Left ventricle myocardium superior (tissue), 1 donor: ENCODE measurements at regions not wholly inside any gene's neighbourhood (a gene's known extent, or its start where the extent isn't known, plus 50 kb on each side); places are given as distances from the start of the nearest gene placed in this dataset.
"Not testable (repeated sequence)": the region's sequence is repeated elsewhere in the genome, so short reads cannot be mapped to it uniquely, and the experiment has no call there.

Experiments used
- ATAC-seq: fragments of 200-7000 bp; cut with Tn5 transposase; one replicate; pipeline ENCODE4 v1.9.1; 2020; ENCODE audit warnings: mild to moderate bottlenecking, moderate library complexity
- DNase-seq: peaks from one replicate; pipeline ENCODE4 v3.0.0-alpha.2; 2020
- intact Hi-C: fragments of 100-400 bp; cut with micrococcal nuclease; formaldehyde crosslinking; loops from one replicate; pipeline ENCODE4 v1.11.0; 2022
- donor health status: DM: no; HTN: yes; CAD: no; lungs with severe emphysema.

DNA sequence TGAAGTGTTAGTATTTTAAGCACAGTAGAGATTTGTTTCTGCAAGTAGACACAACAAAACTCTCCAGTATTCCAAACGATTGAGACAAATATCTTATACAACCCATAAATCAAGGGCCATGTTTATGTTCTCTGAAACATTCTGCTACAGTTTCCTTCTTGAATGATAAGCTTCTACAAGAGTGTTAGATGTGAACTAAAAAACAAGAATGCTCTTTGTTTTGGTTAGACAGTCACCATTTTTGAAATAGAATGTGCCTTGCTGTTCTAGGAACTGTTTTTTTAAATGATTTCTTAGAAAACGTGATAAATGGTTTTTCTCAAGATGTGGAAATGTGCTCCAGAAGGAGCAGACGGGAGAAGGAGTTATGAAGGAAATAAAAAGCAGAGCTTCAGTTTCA lies 1656.3 kb upstream of the FLRT2 start:
- ATAC-seq, result no peak
- intact Hi-C loops, result no loop called here

DNA sequence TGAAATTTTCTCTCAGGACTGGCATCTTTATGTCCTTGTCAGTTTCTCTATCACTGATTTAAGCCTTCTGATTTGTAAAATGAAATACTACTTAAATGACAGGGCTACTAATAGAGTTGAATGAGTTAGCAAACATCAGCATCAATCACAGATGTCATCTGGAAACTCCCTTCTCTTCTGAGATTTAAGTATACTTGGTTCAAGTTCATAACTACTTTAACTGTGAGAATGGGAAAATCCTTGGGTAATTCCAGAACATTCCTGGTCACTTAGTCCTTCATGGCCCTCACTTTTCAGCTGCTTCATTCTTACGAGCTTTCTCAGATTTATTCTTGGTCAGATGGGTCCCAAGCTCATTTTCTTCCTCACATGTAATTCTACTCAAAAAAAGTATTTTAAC lies 1655.3 kb upstream of the FLRT2 start:
- DNase-seq (no peak), ATAC-seq (no peak)
- intact Hi-C loops, result no loop called here

More for the DNA sequence above, 1656.3 kb upstream of the FLRT2 start:
- DNase-seq, result no peak

DNA sequence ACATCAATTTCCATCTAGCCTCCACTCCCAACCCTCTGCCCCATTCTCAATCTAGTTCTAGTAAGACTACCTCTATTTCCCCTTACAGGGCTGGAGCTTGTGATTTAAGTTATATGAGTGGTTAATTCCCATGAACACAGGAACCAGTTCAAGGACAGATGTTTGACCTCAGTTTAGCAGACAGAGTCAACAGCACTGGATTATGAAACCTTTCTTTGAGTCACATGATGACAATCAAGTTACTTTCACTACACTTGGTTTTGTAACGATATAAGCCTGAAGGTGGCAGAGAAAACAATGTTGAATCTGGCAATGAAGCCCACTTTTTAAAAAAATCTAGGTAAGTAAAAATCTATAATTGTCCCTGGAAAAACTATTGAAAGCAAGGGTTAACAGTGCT lies 1646.2 kb upstream of the FLRT2 start:
- intact Hi-C loops, result no loop called here
- DNase-seq, result no peak

DNA sequence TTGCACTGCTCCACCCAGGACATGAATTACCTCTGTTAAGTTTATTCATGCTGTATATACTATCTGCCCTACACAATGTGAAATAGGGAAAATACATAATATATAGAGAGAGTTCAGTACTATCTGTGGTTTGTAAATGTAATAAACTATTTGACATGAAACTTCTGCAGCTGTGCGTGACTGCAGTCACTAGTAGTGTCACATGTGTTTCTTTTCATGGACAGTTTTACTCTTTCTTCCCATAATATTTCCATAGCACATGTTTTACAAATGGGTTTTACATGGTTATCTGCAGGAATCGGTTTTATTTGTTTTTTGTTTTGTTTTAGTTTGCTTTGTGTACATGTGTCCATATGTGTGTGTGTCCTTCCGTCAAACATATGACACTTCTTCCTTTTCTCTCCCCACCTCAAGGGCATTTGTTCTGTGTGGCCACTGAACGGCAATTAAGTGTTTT lies 1644.1 kb upstream of the FLRT2 start:
- intact Hi-C loops, result no loop called here
- DNase-seq, result no peak
- no peak for ATAC-seq

More for the DNA sequence above, 1646.2 kb upstream of the FLRT2 start:
- ATAC-seq, result no peak

DNA sequence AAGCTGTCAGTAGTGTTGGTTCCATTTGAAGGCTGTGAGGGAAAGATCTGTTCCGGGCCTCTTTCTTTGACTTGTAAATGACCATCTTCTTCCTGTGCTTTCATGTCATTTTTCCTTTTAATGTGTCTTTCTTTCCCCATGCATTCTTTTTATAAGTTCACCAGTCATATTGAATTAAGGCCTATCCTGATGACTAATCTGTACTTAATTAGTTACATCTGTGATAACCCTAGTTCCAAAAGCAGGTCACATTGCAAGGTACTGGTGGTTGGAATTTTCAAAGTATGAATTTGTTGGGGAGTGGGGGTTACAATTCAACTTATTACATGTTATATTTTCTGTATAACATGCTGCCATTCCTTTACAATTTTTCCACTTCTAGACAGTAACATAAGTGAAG lies 1642.1 kb upstream of the FLRT2 start:
- intact Hi-C loops, result no loop called here
- ATAC-seq (no peak), DNase-seq (no peak)

DNA sequence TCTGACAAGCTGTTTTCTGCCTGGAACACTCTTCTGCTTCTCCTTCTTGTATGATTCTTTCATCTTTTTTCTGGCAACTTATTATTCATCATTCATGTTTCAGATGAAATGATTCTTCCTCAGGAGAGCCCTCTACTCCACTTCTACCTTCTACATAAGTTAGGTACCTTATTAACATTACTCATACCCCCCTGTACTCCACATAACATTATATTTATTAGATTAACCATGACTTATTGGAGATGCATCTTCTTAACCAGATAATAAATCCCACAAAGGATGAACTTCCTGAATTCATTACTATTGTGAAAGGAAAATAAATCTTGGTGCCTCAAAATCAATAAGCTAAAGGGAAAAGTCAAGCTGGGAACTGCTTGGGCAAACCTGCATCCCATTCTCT lies 1636.5 kb upstream of the FLRT2 start:
- no peak for DNase-seq
- intact Hi-C loops, result no loop called here
- ATAC-seq, result no peak

DNA sequence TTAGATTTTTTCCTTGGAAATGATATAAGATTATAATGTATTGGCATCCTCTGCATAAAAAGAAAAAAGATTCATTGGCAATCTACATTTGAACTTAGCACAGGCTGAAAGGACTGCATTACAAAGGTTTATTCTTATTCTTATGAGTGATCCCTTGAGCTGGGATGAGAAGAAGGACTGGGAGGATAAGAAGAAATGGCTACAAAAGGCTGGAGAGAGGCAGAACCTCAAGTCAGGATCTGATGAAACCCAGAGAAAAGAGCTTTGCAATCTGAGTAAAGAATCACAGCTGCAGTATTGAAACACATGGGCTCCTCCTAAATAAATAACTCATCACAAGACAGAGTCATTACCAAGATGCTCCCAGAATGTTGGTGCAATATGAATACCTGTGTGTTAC lies 1635.4 kb upstream of the FLRT2 start:
- intact Hi-C loops, result no loop called here
- DNase-seq (no peak), ATAC-seq (no peak)

DNA sequence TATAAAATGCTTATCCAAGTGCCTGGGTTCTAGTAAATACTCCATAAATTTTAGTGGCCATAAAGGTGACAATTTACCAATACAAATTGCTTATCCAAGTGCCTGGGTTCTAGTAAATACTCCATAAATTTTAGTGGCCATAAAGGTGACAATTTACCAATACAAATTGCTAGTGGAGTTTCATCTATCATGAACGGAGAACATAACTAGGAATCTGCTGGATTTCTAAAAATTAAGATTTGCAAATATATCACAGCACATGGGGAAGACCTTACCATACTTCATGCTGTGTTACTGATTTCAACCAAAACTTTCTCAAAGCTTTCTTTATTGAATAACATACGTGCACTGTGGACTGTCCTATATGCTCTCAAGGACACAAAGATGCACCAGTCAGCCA lies 1631.4 kb upstream of the FLRT2 start:
- ATAC-seq, DNase-seq, intact Hi-C loops: not testable (repeated sequence)

DNA sequence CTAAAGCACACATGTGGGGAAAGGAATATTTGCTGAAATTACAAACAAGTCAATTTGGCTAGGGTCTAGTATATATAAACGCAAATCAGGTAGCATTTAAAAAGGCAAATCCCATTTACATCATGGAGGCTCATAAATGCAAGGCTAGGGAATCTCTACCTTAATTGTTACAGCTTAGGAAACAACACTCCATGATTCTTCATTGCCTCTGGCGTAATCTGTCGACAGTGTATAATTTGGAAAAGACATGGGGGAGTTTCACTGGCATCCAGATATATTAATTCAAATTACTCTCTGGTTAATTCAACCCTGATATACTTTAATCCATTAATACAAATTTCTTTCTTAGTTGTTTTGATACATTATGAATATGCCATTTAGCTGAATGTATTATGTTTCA lies 1630.2 kb upstream of the FLRT2 start:
- ATAC-seq, result no peak
- intact Hi-C loops, result no loop called here
- no peak for DNase-seq

DNA sequence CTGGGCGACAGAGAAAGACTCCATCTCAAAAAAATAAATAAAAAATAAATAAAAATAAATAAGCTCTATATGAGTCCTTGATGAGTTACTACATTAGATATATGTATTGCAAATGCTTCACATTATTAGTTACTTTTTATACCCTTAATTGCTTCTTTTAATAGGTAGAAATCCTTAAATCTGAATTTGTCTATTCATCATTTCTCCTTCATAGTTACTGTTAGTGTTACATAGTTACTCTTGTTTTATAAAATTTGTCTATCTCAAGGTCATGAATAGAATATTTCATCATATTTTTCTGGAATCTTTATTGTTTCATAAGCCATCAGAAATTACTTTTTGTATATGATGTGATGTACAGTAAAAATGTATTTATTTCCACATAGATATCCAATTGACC lies 1624.8 kb upstream of the FLRT2 start:
- no peak for ATAC-seq
- intact Hi-C loops, result no loop called here
- no peak for DNase-seq

DNA sequence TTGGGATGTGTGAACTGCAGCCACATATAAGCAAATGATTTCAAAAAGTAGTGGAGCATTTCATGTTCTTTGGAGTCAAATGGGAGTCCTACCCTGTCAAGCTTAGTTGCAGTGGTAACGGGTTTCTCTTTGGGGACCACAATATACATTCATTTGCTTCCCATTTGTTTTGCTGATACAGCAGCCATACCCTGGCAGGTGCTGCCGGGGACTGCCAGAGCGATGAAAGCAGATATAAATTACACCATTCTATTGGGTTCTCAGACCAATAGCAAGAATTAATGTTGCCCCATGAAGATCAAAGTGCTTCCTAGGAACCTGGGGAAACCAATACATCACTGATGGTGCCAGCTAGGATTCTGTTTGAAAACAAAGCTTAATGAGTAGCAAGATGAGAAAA lies 1621.5 kb upstream of the FLRT2 start:
- intact Hi-C loops, result no loop called here
- no peak for ATAC-seq

DNA sequence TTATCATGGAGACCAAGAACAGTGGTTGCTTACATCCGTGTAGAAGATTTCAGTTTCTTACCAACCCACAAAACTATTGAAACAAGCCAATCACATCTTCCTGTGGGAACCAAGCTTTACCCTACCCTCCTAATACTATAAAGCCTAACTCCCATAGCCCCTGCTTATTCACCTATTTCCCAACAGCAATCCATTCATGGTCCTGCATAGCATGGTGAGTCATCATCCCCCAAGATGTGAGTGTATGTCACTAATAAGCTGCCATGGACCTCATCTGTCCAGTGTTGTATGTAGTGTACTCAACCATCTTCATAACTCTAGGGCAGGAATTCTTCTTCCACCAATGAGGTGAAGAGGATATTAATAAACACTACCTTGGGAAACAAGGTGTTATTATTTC lies 1620.4 kb upstream of the FLRT2 start:
- no peak for ATAC-seq
- DNase-seq, result no peak
- intact Hi-C loops, result no loop called here

More for the DNA sequence above, 1621.5 kb upstream of the FLRT2 start:
- no peak for DNase-seq

DNA sequence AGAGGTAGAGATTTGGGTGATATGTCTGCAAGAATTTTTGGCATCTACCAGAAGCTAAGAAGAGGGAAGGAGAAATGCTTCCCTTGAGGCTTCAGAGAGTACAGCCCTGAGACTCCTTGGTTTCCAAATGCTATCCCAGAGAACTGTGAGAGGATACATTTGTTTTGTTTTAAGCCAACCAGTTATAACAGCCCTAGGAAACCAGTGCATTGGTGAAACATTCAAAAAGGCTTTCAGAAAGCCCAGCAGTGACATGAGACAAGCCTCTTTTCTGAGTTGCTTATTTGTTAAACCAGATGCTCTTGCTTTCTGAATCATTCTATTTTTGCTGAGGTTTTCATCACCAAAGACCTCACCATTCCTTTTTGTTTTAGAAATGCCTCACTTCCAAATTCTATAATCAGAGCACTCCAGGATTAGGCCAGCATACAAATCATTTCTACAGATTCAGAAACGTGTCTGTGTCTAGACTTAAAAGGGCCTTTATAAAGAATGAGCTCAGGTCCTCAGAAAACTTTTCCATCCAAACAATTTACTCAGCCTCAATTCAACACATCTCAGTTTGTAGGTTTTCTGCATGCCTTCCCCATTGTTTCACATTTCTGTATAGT lies 1617.8 kb upstream of the FLRT2 start:
- ATAC-seq (no peak), DNase-seq (no peak)
- intact Hi-C loops, result no loop called here

DNA sequence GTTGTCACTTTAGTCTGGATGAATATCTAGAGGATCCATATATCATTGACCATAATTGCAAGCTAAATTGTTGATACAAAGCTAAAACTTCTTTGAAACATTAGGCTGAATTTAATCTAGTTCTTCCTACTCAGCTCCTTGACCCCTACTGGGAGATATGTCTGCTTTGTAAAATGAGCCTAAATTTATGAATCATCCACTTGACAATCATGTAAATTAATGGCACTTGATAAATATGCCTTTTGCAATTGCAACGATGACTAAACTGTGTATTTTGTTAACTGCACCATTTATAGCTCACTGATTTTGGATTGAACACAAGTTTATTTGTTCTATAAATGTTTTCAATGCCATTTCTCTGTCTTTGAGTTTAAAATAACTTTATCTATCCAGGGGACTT lies 1616.5 kb upstream of the FLRT2 start:
- DNase-seq, result no peak
- intact Hi-C loops, result no loop called here
- ATAC-seq, result no peak

DNA sequence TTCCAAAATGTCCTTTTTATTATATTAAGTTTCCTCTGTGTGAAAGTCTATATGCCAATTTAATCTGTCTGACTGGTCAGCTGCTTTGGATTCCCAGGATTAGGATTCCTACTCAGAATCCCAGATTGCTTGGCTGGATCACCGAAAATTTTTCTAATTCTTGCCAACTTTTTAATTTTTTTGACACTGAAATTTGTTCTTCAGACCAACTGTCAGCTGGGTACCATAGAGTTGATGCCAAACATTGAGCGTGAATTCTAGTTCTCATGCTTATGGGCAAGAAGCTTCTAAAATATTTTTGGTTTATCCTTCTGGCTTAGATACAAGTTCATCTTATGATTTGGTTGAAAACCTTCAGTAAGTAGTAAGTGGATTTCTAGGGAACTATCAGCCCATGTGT lies 1611.4 kb upstream of the FLRT2 start:
- no peak for DNase-seq
- ATAC-seq, result no peak
- intact Hi-C loops, result no loop called here

DNA sequence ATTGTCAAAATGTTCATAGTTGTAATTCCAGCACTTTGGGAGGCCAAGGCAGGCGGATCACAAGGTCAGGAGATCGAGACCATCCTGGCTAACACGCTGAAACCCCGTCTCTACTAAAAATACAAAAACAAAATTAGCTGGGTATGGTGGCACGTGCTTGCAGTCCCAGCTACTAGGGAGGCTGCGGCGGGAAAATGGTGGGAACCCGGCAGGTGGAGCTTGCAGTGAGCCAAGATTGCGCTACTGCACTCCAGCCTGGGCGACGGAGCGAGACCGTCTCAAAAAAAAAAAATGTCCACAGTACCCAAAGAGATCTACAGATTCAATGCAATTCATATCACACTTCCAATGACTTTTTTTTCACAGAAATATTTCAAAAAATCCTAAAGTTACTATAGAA lies 1610.3 kb upstream of the FLRT2 start:
- ATAC-seq, DNase-seq, intact Hi-C loops: not testable (repeated sequence)

DNA sequence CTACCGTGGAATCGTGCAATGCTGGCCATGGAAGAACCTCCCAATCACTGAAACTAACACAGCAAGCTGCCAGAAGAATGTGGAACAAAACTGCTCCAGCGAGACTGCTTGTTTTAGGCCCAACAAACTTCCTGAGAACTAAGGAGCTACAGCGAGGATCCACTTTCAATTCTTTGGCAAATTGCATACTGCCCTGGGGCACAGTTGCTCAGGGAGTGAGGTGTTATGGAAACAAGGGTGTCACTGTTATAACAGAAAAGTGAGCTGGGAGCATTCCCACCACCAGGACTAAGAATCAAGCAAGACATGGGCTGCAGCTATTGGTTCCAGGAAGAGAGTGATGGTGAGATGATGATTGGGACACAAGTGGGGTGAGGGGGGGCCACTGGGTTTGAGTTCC lies 1606.1 kb upstream of the FLRT2 start:
- no peak for DNase-seq

DNA sequence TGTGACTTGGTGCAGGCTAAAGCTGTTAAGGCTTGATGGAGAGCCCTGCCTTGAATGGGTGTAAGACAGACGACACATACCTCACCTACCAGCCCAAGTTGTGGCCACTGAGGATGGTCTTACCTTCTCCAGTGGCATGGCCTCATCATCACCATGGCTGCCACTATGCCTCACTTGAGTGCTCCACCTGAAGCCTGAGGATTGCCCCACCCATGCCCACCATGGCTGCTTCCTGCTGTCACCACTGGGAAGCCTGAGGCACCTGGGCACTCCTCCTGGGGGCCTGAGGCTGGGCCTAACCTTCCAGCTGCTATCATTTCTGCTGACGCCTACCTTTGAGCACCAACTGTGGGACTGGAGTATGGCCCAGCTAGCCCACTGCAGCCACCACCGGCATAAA lies 1605.7 kb upstream of the FLRT2 start:
- ATAC-seq, result no peak
- intact Hi-C loops, result no loop called here
- DNase-seq, result no peak

More for the DNA sequence above, 1606.1 kb upstream of the FLRT2 start:
- intact Hi-C loops, result no loop called here
- ATAC-seq, result no peak

DNA sequence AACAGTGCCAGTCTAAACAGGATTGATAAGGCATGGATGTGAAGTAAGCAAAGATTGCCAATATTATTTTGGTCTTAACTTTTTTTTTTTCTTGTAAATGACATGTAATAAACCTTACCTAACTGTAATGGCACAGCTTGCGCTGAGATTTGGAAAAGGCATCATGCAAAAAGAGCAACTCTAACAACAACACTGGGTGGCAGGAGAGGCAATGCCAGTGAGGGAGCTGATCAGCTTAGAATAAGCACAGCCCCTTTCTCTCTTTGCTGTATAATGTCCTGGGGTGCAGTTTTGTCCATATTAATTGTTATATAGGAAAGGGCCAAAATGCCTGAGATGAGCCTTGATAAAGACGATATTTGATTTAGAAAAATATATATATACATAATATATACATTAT lies 1589.7 kb upstream of the FLRT2 start:
- no peak for DNase-seq
- no peak for ATAC-seq
- intact Hi-C loops, result no loop called here

DNA sequence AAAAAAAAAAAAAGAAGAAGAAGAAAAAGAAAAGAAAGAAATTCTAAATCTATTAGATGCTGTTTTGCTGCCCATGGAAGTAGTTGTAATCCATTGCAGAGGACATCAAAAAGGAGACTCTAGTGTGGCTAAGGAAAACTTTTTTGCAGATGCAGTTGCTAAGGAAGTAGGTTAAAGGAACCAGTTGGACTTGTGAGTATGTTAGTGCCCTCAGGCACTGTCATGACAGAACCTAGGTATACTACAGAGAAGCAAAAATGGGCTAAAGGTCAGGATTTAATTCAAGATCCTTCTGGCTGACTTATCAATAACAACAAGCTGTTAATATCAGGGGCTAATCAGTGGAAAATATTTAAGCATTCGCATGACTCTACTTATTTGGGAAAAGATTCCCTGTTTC lies 1571.6 kb upstream of the FLRT2 start:
- intact Hi-C loops, result no loop called here
- DNase-seq (no peak), ATAC-seq (no peak)

DNA sequence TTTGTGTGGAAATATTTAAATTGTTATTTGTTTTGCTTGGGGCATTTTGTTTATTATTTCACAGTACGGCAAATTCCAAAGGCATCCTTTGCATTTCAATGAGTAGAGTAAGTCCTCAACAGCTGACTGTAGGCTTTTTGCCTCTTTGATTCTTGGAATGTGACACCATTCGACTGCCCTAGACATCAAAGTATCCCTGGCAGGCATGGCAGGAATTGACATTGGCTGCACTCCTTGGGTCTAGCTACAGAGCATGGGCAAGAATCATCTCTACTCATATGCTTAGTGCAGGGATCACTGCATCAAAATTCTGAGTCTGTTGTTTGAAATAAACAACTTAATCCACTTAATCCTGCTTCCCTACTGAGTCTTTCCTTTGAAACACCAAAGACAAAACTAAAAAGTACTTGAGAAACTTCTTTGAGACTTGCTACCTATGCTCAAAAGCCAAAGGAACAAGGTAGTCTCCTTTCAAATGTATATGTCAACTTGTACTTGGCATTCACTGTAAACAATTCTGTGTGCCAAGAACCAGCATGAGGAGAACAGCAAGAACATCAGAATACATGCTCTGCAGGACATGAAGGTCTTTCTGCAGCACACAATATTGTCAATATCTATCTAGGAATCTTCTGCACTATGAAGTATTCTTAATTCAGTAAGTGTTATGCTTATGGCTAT lies 1569.0 kb upstream of the FLRT2 start:
- no peak for ATAC-seq
- intact Hi-C loops, result no loop called here
- DNase-seq, result no peak
